ENCODE measurements at regions not wholly inside any gene's neighbourhood (a gene's known extent, or its start where the extent isn't known, plus 50 kb on each side); places are given as distances from the start of the nearest gene placed in this dataset.

DNA sequence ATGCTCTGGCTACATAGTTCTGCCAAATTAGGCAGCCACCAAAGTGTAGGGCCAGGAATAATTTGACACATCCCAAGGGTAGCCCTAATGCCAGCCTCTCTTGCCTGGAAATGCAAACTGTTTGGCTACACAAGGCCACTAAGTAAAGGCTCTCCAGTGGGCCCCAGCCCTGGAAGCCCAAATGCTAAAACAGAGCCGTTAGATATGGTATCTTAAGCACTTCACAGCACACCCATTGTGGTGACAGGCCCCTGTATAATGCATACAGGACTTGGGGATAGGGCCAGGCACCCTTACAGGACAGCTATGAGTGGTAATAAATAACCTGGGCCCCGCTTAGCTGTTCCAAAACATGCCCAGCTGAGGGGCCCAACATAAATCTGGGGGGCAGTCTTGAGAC lies 623.9 kb downstream of the BCOR start:
- TF ChIP-seq SRF (IDR thresholded peaks at IDR 0.05; ENCODE audit: low read depth) = no peak
- TF ChIP-seq, protein P1, sequence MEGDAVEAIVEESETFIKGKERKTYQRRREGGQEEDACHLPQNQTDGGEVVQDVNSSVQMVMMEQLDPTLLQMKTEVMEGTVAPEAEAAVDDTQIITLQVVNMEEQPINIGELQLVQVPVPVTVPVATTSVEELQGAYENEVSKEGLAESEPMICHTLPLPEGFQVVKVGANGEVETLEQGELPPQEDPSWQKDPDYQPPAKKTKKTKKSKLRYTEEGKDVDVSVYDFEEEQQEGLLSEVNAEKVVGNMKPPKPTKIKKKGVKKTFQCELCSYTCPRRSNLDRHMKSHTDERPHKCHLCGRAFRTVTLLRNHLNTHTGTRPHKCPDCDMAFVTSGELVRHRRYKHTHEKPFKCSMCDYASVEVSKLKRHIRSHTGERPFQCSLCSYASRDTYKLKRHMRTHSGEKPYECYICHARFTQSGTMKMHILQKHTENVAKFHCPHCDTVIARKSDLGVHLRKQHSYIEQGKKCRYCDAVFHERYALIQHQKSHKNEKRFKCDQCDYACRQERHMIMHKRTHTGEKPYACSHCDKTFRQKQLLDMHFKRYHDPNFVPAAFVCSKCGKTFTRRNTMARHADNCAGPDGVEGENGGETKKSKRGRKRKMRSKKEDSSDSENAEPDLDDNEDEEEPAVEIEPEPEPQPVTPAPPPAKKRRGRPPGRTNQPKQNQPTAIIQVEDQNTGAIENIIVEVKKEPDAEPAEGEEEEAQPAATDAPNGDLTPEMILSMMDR (IDR thresholded peaks at IDR 0.05 in 2 of 3, conservative IDR thresholded peaks at IDR 0.05 in 1 of 3; ENCODE audit: borderline replicate concordance in 1 of 3, insufficient read depth in 1 of 3, low read depth in 2 of 3, low read length in 2 of 3) = no peak
- TF ChIP-seq FOSL1 (IDR thresholded peaks at IDR 0.05; ENCODE audit: low read depth) = no peak
- TF ChIP-seq POLR2A (IDR thresholded peaks at IDR 0.05; ENCODE audit: borderline replicate concordance, extremely low read depth, insufficient read depth, insufficient read length) = no peak
- no peak for TF ChIP-seq SIN3A (IDR thresholded peaks at IDR 0.05; ENCODE audit: low read depth)
- TF ChIP-seq EZH2 (IDR thresholded peaks at IDR 0.05) = no peak

Measured in HCT116 (cell line).